ENCODE measurements at regions not wholly inside any gene's neighbourhood (a gene's known extent, or its start where the extent isn't known, plus 50 kb on each side); places are given as distances from the start of the nearest gene placed in this dataset.

DNA sequence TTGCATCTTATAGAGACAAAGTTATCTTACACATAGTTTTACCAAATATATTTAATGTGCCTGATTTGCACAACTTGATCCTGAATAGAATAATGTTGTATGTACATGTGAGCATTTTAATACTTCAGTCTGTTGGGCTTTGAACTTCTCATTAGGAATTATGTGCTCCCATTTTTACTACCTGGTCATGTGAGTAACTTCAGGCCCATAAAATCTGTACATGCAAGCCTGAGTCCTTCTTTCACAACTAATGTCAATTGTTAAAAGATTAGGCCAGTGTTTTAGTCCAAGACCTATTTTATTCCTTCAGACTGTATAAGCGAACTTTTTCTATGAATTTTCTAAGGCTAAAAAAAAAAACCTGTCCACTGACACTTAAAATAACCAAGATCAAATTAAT, 715.4 kb downstream of the CDH8 start:
- no peak for DNase-seq

DNA sequence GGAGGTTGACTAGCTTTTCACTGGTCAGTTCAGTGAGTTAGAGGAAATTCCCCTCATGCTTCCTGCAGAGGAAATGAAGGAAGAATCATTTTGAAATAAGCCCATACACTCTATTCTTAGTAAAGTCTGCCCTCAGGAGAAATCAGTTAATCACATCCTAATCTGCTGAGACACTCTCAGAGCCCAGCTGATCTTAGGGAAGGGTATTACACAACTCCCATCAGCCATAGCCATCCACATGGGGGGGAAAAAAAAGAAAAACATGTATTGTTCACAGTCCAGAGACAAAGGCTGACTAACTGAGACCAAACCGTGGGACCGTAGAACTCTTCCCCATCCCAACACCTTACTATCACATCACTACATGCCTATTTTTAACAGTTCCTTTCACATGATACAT, 722.3 kb downstream of the CDH8 start:
- no peak for DNase-seq

DNA sequence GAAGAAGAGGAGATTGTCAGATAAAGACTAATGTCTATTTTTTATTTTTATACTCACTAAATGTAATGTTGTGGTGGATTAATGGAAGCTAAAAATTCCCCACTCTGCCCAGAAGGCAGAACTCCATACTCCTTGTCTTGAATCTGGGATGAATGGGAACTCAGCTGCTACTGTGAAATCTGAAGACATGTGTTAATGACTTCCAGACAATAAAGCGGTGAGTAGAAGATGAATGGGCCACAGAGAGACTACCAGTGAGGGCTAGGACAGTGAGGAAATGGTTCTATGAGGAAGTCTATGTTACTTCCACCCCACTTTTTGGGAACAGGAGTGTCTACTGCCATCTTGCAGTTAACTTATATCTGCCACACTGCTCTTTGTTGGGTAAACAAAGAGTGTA, 726.9 kb downstream of the CDH8 start:
- DNase-seq: no peak

DNA sequence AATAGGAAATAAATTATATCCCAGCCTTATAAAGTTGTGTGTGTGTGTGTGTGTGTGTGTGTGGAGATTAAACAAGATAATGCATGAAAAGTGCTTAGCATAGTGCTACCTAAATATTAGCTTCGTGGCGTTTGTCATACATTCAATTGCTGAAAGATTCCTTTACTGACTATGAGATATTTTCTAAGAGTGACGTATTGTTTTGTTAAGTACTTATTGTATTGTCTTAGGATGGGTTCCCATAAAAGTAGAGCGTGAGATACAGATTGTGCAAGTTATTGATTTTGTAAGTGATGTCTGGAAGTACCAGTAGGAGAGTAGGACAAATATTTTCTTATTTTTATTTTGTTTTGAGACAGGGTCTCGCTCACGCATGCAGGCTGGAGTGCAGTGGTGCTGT, 730.0 kb downstream of the CDH8 start:
- DNase-seq: no peak

DNA sequence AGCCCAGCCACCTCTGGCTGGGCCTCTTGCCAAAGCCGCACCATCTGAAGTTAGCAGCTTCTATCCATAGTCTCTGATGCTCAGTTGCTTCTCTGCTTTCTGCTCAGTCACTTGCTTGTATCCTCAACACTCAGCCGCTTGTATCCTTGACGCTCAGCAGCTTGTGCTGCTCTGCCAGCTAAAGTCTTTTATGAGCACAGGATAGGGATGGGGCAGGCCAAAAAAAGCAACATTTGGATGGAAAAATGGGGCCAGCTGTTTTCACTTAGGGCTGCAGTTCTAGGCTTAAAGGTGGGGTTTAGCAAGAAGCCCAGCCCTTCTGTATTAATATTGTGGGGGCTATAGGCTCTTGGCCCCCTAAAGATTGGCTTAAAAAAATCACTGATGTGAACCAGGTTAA, 739.4 kb downstream of the CDH8 start:
- DNase-seq: no peak

DNA sequence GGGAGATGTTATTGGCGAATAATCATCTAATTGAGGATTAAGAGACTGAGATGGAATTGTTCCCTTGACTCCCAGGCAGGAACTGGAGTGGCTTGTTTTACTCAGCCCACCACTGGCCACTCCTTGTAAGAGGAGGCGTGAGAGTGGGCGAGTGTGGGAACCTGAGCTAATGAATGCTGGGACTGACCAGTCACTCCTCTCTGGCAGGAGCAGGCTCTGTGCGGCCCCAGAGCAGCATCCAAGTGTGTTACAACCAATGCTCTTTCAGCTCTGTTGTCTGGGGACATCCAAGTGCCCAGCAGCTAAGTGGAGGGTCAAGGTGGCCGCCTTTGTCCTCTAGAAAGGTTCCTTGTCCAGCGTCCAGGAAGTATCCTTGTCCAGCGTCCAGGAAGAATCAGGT, 739.9 kb downstream of the CDH8 start:
- no peak for DNase-seq

DNA sequence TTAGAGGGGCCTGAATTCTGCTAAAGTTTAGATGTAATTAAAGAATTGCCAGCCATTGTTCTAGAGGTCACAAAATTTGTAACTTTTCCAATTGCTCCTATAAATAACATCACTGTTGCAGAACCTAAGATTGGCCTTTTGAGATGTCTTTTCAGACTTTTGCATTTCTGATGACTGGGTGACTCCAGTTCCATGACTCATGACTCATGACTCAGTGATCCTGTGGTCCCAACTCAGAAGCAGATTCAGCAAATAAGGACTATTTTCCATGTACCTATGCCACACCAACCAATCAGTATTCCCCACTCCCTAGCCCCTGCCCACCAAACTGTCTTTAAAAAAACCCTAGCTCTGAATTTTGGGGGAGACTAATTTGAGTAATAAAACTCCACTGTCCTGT, 740.9 kb downstream of the CDH8 start:
- DNase-seq: no peak

DNA sequence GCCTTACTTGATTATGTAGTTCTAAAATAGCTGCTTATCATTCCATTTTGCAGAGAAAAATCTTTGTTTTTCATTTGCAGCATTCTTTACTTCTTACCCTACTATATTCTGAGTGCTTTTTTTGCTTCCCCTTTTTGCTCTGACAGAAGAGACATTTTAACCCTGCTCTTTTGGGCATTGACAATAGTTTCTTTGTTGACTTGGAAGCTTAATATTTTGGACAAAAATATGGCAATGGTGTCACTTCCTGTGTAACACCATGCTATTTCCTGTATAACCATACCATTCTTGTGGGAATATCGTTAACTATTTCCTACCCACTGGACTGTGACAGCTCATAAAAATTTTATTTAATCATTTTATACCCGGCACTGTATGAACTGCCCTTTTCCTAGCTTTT, 747.1 kb downstream of the CDH8 start:
- DNase-seq: no peak

DNA sequence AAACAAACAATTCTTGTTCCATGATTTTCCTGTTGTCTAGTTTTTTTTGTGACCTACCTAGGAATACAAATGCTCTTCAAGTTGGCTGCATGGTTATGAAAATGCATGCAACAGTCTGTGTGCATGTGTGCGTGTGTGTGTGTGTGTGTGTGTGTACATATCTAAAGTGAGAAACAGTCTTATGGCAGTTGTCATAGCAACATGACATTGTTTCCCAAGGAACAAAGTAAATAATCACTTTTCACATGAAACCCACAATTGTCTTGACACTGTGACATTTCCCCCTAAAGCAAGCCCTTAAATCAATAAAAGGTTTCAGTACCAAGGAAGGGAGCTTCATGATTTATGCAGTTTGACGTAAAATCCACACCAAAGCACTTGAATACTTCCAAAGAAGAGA, 758.4 kb downstream of the CDH8 start:
- DNase-seq: no peak

DNA sequence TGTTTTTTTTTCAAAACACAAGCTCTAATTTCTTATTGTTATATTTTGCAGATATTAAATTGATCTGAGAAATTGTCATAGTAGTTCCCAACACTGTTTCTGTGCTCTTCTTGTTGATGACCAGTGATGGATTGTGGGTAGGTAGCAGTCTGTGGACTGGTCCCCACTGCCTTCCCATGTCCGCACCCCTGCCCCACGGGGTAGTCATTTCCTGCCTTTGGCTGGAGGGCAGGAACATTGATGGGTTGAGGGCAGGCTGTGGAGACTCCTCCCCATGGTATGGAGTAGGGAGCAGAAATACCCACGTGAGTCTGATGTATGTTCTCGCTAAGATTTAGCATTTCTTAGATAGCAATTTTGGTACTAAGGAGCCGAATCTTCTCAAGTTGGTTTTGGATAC, 762.0 kb downstream of the CDH8 start:
- DNase-seq: no peak

DNA sequence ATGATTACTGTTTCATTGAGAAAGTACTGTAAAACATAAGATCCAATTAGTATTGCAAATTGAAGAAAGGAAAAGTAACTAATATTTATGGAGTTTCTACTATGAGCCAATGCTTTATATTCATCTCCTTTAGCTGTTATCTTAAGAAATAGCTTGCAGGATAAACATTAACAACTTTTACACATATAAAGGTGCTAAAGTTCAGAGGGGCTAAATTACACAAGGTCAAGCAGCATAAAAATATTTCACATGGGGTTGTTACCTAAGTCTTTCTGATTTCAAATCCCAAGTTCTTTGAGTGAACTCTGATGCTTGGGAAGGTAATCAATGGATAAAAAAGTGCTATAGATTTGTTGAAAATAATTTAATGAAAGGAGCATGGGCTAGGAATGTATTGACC, 765.5 kb downstream of the CDH8 start:
- DNase-seq: no peak

DNA sequence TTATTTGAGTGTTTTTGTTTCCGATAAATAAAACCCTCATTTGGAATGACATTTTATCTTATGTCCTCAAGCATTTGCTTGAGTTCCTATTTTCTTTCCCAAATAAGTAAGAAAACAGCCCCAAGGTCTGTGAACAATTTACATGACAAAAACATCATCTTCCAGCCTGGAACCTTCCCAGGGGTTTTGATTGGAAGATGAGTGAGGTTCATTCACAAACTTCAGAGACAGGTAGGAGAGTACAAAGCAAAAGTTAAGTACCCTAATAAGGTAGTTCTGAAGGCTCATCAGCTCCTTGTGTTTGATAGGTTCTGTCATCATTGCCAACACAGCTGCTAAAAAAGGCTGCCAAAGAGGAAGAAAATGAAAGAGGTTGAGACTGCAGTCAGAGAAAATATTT, 772.8 kb downstream of the CDH8 start:
- DNase-seq: no peak

DNA sequence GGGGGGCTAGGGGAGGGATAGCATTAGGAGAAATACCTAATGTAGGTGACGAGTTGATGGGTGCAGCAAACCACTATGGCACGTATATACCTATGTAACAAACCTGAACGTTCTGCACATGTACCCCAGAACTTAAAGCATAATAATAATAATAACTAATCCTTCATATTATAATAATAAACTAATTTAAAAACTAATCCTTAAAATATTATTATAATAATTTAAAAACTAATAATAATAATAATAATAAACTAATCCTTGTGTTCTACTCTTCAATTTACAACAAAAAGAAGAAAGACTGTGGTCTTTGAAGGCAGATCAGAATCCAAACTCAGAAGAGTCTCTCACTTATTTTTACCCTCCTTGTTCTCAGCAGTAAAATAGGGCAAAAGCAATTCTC, 774.9 kb downstream of the CDH8 start:
- DNase-seq: no peak

DNA sequence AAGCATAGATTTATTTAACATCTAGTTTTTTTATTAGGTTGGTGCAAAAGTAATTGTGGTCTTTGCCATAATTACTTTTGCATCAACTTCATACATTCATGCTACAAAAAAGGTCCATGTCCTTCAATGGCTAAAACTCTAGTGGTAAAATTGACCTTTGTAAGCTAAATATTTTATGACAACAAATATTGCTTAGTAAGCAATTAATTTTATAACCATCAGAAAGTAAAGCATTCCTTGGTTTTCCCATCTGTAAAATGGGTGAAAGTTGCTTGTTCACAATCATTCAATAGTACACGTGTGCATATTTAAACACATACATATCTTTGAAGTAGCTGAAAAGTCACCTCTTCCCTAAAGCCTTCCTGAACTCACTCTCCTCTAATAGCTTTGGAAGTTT, 789.6 kb downstream of the CDH8 start:
- DNase-seq: no peak

DNA sequence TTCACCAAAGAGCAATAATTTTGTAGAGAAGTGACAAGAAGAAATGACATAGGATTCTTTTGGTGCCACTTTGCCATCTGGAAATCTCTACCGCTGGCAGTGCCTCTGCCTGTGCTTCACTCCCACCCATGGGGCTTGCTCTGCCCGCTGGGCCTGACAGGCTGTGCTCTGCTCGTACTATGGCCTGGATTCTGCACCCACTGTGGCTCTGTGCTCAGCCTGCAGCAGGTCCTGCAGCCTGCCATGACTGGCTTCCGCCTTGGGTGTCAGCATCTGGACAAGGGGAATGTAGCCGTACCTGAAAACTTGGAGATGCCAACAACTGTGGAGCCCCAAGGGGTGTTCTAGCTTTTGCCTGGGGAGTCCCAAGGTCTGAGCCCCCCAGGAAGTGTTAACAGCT, 792.3 kb downstream of the CDH8 start:
- no peak for DNase-seq

DNA sequence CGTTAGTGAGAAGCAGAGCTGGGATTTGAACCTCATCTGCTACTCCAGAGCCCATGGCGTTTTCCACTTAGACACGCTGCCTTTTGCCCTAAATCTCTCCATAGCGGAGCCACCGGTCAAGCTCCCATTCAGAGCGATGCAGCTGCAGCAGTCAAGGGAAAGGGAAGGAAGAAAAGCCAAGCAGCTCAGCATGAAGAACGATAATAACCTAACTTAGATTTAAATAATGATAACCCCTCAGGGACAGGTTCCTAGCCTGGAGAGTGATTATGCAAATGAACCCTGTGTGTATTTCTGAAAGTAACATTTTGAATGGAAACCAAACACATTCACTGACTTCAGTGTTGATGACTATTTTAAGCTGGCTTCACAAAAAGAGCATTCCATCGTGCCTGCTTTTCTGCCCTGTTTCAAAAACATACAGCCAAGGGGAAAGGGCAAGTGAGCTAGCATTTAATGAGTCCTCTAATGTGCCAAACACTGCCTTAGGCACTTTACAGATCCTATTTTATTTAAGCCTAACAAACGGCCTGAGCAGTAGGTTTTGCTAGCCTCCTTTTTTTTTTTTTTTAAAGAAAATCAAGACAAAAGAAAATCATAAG, 798.3 kb downstream of the CDH8 start:
- DNase-seq: no peak

DNA sequence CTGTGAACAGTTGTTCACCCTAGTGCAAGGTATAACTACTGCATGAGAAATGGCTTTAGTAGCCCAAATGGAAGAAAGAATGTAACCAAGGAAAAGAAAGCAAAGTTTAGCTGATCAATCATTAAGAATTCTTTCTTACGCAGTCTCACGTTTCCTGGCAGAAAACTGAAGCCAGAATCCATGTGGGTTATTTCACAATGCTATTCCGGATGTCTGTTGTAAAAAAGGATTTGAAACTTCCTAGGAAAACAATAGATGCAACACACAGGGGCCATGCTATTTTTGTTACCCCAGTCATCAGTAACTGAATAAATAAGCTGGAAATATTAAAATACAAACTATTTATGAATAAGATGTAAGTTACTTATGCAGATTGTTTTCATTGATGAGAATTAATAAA, 802.5 kb downstream of the CDH8 start:
- no peak for DNase-seq

DNA sequence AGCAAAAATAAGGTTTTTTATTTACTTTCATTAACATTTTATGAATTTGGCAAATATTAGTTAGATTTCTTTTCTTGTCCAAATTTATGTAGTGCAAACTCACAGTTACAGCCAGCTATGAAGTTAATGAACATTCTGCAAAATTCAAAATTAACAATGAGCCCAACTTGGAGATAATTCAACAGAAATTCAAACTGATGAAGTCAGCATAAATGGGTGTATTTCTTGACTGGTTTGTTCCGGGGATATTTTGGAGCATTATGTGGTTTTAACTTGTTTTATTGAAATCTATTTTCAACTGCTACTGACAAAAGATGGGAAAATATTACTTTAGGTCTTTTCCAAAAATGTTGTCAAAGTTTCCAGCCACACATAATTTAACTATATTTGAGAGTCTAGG, 807.9 kb downstream of the CDH8 start:
- DNase-seq: no peak

DNA sequence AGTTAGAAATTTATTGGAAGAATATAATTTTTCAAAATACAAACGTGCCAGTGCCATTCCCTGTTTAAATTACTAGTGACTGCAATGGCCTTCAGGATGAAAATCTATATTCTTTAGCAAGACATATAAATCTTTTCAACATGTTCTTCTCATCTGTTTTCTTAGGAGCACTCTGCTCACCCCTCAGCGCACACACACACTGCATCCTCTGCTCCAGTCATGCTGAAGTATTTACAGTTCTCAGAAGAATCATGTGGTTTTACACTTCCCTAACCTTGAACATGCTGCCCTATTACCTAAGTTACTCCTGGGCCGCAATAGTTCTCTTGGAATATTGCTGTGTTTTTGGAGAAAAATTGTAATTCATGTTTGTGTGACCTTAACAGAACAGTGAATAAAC, 820.6 kb downstream of the CDH8 start:
- DNase-seq: no peak

DNA sequence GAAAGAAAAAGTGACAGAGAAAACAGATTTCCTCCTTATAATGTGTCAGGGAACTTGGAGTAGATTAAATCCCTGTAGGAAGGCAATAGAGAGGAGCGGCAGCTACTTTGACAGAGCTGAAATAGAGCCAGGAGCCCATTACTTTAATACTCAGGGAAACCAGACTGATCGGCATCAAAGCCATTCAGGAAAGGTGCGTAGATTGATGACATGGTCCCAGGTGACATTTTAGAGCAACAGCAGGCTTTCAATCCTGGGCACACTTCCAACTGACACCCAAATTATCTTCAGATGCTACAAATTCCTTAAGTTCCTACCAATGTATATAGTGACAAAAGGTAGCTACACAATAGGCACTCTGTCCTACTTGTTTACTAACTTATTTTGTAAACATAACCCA, 821.5 kb downstream of the CDH8 start:
- no peak for DNase-seq

DNA sequence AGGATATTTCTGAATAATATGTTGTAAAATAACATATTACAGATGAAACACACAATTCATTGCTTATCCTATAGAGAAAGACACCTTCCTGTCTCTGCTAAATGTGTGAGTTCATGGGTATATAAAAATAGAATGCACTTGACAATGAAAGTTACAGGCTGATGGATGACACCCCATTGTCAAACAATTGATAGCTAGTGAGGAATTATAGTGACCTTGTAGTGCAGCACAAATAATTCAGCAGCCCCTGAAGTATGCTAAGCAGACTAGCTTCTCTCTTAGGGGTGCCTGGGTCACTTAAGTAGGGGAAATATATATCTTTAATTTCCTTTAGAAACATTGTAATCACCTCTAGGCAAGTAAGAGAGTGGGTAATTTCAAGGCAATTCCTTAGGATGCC, 826.2 kb downstream of the CDH8 start:
- no peak for DNase-seq

DNA sequence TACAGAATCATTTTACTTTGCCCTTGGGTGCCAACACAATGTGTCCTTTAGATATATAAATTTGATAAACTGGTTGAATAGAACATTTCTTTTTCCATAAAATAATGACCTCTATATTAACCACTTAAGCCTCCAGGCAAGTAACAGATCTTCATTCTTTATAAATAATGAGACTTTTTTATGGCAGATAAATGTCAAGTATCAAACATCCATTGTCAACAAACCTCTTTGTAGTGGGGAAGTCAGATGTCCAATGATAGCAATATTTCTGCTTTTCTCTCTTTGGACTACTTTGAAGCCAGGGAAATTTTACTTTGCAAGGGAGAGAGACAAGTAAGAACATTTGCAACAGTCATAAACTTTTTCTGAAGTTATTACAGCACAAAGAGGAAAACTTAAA, 841.2 kb downstream of the CDH8 start:
- no peak for DNase-seq

DNA sequence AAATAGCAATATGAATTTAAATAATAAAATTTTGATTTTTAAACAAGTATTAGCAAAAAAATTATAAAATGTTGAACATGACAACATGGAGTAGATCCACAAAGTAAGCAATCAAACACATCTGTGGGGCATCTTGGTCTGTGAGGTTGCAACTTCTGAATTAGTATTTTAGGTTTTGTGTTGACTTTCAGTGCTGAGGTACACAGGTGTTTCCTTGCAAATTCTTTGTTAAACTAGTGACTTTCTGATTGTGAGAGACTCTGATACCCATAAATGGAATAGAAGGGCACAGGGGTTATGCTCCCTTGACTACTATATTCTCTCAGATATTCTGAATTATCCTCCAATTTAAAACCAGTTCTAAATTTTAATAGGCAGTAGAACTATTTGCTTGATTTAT, 841.7 kb downstream of the CDH8 start:
- no peak for DNase-seq

DNA sequence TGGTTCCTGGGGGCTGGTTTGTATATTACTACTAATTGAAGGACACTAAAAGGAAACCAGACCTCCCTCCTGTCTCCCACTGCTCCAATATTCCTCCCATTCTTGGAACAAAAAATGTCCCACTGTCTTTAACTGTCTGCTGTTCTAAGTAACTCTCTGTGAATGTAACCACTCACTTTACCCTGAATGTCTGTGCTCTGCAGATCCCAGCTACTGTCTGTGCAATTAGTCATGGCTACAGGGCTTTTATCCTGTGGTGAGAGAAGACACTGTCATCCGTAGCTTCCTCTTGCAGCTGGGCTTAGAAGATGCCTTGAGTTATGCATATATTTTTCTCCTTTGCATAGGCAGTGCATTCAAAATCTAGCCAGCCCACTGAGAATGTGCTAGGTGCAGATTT, 853.8 kb downstream of the CDH8 start:
- DNase-seq: no peak

DNA sequence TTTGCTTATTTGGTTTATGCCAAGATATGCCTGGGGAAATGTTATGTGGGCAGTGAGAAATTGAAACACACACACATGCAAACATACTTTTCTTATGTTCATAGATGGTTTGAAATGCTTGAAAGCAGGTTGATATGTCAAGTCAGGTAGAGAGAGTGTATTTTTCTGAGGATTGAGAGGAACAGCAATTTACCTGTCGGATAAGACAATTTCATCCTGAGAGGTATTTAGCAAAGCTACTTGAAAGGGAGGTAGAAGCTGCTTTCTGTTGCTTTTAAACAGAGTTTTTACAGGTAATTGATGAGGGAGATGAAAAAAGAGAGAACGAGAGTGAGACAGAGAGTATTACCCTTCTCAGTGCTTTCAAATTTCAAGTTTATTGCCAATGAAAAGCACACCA, 854.3 kb downstream of the CDH8 start:
- no peak for DNase-seq

DNA sequence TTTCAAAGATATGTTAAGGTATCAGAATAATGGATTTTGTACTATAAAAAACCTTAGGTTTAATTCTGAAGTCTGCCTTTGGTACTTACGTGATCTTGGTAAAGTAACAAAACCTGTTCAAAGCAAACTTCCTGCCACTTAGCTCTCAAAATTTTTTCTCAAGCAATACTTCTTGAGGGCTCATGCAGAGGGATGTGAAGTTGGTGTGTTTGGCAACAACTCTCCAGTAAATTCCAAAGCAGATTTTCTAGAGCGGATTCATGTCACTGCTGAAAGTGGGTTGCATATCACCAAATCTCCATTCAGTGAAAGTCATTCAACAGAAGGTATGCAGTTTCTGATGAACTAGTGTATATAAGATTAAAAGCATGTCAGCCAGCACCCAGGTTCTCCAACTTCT, 856.7 kb downstream of the CDH8 start:
- no peak for DNase-seq
